K562 (cell line): ENCODE measurements at regions not wholly inside any gene's neighbourhood (a gene's known extent, or its start where the extent isn't known, plus 50 kb on each side); places are given as distances from the start of the nearest gene placed in this dataset.

Experiments used
- BCOR ChIP-seq: fragments of 450-650 bp; IDR thresholded peaks from 2 replicates; pipeline ENCODE4 v1.6.1; 2016
- BRD4 ChIP-seq: fragments of 200-600 bp; sonication (generic); IDR thresholded peaks from 2 replicates; pipeline ENCODE4 v1.6.1; 2017; ENCODE audit warnings: inconsistent platforms
- CBX1 ChIP-seq: sonication (generic); IDR thresholded peaks from 2 replicates; pipeline ENCODE4 v1.6.1; 2016; ENCODE audit warnings: antibody characterized with exemption, low read depth, mild to moderate bottlenecking
- CHD4 ChIP-seq: fragments of 200-600 bp; sonication (generic); IDR thresholded peaks from 3 replicates; pipeline ENCODE4 v1.6.1; 2012; ENCODE audit warnings: low read depth, mild to moderate bottlenecking, mixed read lengths, low read length, inconsistent platforms; ENCODE audit not compliant: insufficient read depth, insufficient replicate concordance, poor library complexity, severe bottlenecking
- DIDO1 ChIP-seq: fragments of 450-650 bp; IDR thresholded peaks from 2 replicates; pipeline ENCODE4 v1.6.1; 2016; ENCODE audit warnings: low read depth, missing biosample characterization, missing genetic modification characterization
- DMBX1 ChIP-seq: fragments of 250-450 bp; sonication (Bioruptor Pico); IDR thresholded peaks from 2 replicates; pipeline ENCODE4 v1.8.0; 2022; ENCODE audit warnings: inconsistent platforms, mild to moderate bottlenecking, moderate library complexity, borderline replicate concordance
- FOSL1 ChIP-seq: fragments of 200-800 bp; sonication (Bioruptor generic); conservative IDR thresholded peaks from 2 replicates; pipeline ENCODE4 v1.6.1; 2016; ENCODE audit warnings: missing genetic modification characterization, missing compliant biosample characterization
- FOXJ2 ChIP-seq: fragments of 200-800 bp; sonication (Bioruptor generic); IDR thresholded peaks from 2 replicates; pipeline ENCODE4 v1.6.1; 2016; ENCODE audit warnings: missing genetic modification characterization, missing compliant biosample characterization
- GABPB1 ChIP-seq: sonication (generic); formaldehyde crosslinking; IDR thresholded peaks from 2 replicates; pipeline ENCODE4 v1.8.0; 2022; ENCODE audit warnings: mild to moderate bottlenecking, missing genetic modification reagents
- HDAC2 ChIP-seq: fragments of 450-650 bp; IDR thresholded peaks from 2 replicates; pipeline ENCODE4 v1.6.1; 2016; ENCODE audit warnings: mild to moderate bottlenecking
- HMG20A ChIP-seq: fragments of 450-650 bp; formaldehyde crosslinking; conservative IDR thresholded peaks from 2 replicates; pipeline ENCODE4 v1.4.0; 2020; ENCODE audit warnings: mild to moderate bottlenecking, mixed read lengths
- HNRNPUL1 ChIP-seq: fragments of 200-400 bp; formaldehyde crosslinking; IDR thresholded peaks from 2 replicates; pipeline ENCODE4 v1.6.1; 2017; ENCODE audit warnings: low read length
- MEF2D ChIP-seq: conservative IDR thresholded peaks from 2 replicates; pipeline ENCODE4 v1.6.1; 2016; ENCODE audit warnings: low read depth, missing genetic modification characterization, missing compliant biosample characterization
- NR4A1 ChIP-seq, 2 experiments: fragments of 250-450 bp in 1 of 2; fragments of 450-650 bp in 1 of 2; sonication (Bioruptor Pico) in 1 of 2; IDR thresholded peaks; 2 replicates each; pipeline versions ENCODE4 v1.4.0 to v1.6.1; 2016 to 2020; ENCODE audit warnings: mild to moderate bottlenecking in 2 of 2, missing compliant biosample characterization in 1 of 2, missing genetic modification characterization in 1 of 2, moderate library complexity in 1 of 2
- PPARD ChIP-seq: fragments of 250-450 bp; sonication (Bioruptor Pico); IDR thresholded peaks from 2 replicates; pipeline ENCODE4 v1.8.0; 2022; ENCODE audit warnings: inconsistent platforms, mild to moderate bottlenecking, moderate library complexity
- RBM15 ChIP-seq: fragments of 200-400 bp; formaldehyde crosslinking; IDR thresholded peaks from 2 replicates; pipeline ENCODE4 v1.6.1; 2018; ENCODE audit warnings: mild to moderate bottlenecking, low read length, moderate library complexity; ENCODE audit not compliant: insufficient read depth
- RCOR1 ChIP-seq, 2 experiments: IDR thresholded peaks; 2 replicates each; pipeline ENCODE4 v1.6.1; 2012; ENCODE audit warnings: low read depth in 2 of 2, low read length in 2 of 2, borderline replicate concordance in 1 of 2, improper control_type of control experiment in 1 of 2
- SIN3B ChIP-seq: fragments of 450-650 bp; IDR thresholded peaks from 2 replicates; pipeline ENCODE4 v1.6.1; 2017; ENCODE audit warnings: low read depth, mild to moderate bottlenecking, moderate library complexity
- ZKSCAN8 ChIP-seq: fragments of 200-800 bp; sonication (Bioruptor generic); IDR thresholded peaks from 2 replicates; pipeline ENCODE4 v1.6.1; 2016; ENCODE audit warnings: missing genetic modification characterization, missing compliant biosample characterization
- ZNF75A ChIP-seq: fragments of 450-650 bp; formaldehyde crosslinking; IDR thresholded peaks from 2 replicates; pipeline ENCODE4 v1.4.0; 2020; ENCODE audit warnings: mild to moderate bottlenecking
- TF ChIP-seq, protein P1 (sequence below), 2 experiments: fragments of 450-650 bp; formaldehyde crosslinking in 1 of 2; IDR thresholded peaks; 2 replicates each; pipeline versions ENCODE4 v1.4.0 to v1.6.1; 2014 to 2020; ENCODE audit warnings: mild to moderate bottlenecking in 2 of 2, borderline replicate concordance in 1 of 2, low read depth in 1 of 2
- TF ChIP-seq, protein P2 (sequence below): sonication (generic); formaldehyde crosslinking; IDR thresholded peaks from 2 replicates; pipeline ENCODE4 v1.8.0; 2022; ENCODE audit warnings: missing genetic modification reagents, mild to moderate bottlenecking, moderate library complexity, borderline replicate concordance

DNA sequence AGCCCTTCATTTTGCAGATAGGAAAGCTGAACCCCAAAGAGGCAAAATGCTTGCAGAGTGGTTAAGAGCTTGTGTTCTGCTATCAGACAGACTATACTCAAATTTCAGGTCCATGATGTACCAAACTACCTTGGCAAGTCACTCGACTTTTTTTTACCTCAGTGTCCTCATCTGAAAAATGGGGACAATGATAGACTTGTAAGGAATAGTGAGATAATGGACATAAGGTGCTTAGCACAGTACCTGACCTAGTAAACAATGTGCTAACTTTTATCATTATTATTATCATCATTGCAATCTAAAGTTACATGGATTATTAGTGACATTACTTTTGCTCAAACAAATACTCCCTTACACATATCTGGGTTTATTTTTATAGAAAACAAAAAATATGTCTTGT, 79.4 kb upstream of the ARID5B start (continued):
- no peak for TF ChIP-seq NR4A1 (CRISPR knock-in tag; IDR thresholded peaks at IDR 0.05)
- TF ChIP-seq NR4A1 (tag; IDR thresholded peaks at IDR 0.05) = no peak
- peak; percentile 60; the same call in 1 of the 2 replicates for TF ChIP-seq HDAC2
- TF ChIP-seq FOXJ2 = no peak
- TF ChIP-seq BRD4 = no peak
- TF ChIP-seq CBX1 = no peak; the same call in 1 of the 2 replicates
- TF ChIP-seq MEF2D (tag) = no peak
- peak; percentile 92 for TF ChIP-seq CHD4
- TF ChIP-seq, protein P1, sequence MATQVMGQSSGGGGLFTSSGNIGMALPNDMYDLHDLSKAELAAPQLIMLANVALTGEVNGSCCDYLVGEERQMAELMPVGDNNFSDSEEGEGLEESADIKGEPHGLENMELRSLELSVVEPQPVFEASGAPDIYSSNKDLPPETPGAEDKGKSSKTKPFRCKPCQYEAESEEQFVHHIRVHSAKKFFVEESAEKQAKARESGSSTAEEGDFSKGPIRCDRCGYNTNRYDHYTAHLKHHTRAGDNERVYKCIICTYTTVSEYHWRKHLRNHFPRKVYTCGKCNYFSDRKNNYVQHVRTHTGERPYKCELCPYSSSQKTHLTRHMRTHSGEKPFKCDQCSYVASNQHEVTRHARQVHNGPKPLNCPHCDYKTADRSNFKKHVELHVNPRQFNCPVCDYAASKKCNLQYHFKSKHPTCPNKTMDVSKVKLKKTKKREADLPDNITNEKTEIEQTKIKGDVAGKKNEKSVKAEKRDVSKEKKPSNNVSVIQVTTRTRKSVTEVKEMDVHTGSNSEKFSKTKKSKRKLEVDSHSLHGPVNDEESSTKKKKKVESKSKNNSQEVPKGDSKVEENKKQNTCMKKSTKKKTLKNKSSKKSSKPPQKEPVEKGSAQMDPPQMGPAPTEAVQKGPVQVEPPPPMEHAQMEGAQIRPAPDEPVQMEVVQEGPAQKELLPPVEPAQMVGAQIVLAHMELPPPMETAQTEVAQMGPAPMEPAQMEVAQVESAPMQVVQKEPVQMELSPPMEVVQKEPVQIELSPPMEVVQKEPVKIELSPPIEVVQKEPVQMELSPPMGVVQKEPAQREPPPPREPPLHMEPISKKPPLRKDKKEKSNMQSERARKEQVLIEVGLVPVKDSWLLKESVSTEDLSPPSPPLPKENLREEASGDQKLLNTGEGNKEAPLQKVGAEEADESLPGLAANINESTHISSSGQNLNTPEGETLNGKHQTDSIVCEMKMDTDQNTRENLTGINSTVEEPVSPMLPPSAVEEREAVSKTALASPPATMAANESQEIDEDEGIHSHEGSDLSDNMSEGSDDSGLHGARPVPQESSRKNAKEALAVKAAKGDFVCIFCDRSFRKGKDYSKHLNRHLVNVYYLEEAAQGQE (IDR thresholded peaks at IDR 0.05; ENCODE audit: borderline replicate concordance) = no peak
- TF ChIP-seq, protein P1 (CRISPR knock-in tag; IDR thresholded peaks at IDR 0.05; ENCODE audit: low read depth) = no peak
- TF ChIP-seq ZNF75A = no peak
- TF ChIP-seq PPARD (CRISPR knock-in tag) = no peak
- peak in 1 of 2 experiments; percentile 53; a peak in 3 of 4 replicates for TF ChIP-seq RCOR1 (IDR thresholded peaks at IDR 0.05; ENCODE audit: borderline replicate concordance in 1 of 2, low read depth in 2 of 2, low read length in 2 of 2)
- TF ChIP-seq, protein P2, sequence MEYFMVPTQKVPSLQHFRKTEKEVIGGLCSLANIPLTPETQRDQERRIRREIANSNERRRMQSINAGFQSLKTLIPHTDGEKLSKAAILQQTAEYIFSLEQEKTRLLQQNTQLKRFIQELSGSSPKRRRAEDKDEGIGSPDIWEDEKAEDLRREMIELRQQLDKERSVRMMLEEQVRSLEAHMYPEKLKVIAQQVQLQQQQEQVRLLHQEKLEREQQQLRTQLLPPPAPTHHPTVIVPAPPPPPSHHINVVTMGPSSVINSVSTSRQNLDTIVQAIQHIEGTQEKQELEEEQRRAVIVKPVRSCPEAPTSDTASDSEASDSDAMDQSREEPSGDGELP (CRISPR knock-in tag) = no peak
- no peak for TF ChIP-seq RBM15
- TF ChIP-seq DMBX1 = no peak
- no peak for TF ChIP-seq ZKSCAN8
- TF ChIP-seq SIN3B = no peak
- no peak for TF ChIP-seq DIDO1 (tag)
- TF ChIP-seq FOSL1 (tag) = no peak
- TF ChIP-seq BCOR = peak; percentile 97
- no peak for TF ChIP-seq HMG20A (CRISPR knock-in tag)
- TF ChIP-seq GABPB1 = no peak
- TF ChIP-seq HNRNPUL1 = no peak
